Glutamatergic neuron (in vitro differentiated cells): ENCODE measurements at regions not wholly inside any gene's neighbourhood (a gene's known extent, or its start where the extent isn't known, plus 50 kb on each side); places are given as distances from the start of the nearest gene placed in this dataset.

Experiments used
- DNase-seq: peaks from one replicate; pipeline ENCODE4 v3.0.0; 2022
- H3K27ac Mint-ChIP-seq: one replicate; pipeline ENCODE4 v1.8.0; 2020; ENCODE audit warnings: mild to moderate bottlenecking, mixed read lengths, inconsistent platforms; ENCODE audit not compliant: unreplicated experiment
- H3K27me3 Mint-ChIP-seq: one replicate; pipeline ENCODE4 v1.8.0; 2020; ENCODE audit warnings: mild to moderate bottlenecking, moderate library complexity, mixed read lengths, inconsistent platforms; ENCODE audit not compliant: unreplicated experiment
- H3K36me3 Mint-ChIP-seq: one replicate; pipeline ENCODE4 v1.8.0; 2020; ENCODE audit warnings: mild to moderate bottlenecking, mixed read lengths, inconsistent platforms; ENCODE audit not compliant: unreplicated experiment
- H3K4me1 Mint-ChIP-seq: one replicate; pipeline ENCODE4 v1.8.0; 2020; ENCODE audit warnings: mild to moderate bottlenecking, low read depth, mixed read lengths, inconsistent platforms; ENCODE audit not compliant: unreplicated experiment
- H3K4me3 Mint-ChIP-seq: one replicate; pipeline ENCODE4 v1.8.0; 2020; ENCODE audit warnings: mild to moderate bottlenecking, mixed read lengths, inconsistent platforms; ENCODE audit not compliant: unreplicated experiment
- H3K9me3 Mint-ChIP-seq: one replicate; pipeline ENCODE4 v1.8.0; 2020; ENCODE audit warnings: mild to moderate bottlenecking, moderate library complexity, mixed read lengths, inconsistent platforms; ENCODE audit not compliant: unreplicated experiment
- TF ChIP-seq, protein P1 (sequence below): fragments of 200-600 bp; sonication (generic); IDR thresholded peaks from one replicate; pipeline ENCODE4 v1.5.0; 2021; ENCODE audit not compliant: partially characterized antibody, unreplicated experiment

DNA sequence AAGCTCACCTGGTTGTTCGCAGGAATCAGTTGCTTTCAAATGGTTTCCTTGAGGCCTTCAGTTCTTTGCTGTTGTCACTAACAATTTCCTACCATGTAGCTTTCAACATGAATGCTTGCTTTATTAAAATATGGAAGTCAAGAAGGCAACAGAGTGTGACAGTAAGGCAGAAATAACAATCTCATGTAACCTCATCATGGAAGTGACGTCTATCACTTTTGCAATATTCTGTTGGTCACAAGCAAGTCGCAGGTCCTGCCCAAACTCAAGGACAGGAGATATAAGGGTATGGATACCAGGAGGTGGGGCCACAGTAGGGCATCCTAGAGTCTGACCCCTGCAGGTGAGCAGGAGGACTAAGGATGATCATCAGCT is 296.8 kb upstream of the ZP4 start:
- H3K27ac Mint-ChIP-seq = no peak overlapping the region
- no peak for DNase-seq
- no peaks in the 10 kb centered on the region for H3K4me1 Mint-ChIP-seq
- H3K9me3 Mint-ChIP-seq = no peaks in the 10 kb centered on the region
- H3K36me3 Mint-ChIP-seq = no peaks in the 10 kb centered on the region
- no peaks in the 10 kb centered on the region for H3K27me3 Mint-ChIP-seq
- no peak overlapping the region for H3K4me3 Mint-ChIP-seq
- TF ChIP-seq, protein P1, sequence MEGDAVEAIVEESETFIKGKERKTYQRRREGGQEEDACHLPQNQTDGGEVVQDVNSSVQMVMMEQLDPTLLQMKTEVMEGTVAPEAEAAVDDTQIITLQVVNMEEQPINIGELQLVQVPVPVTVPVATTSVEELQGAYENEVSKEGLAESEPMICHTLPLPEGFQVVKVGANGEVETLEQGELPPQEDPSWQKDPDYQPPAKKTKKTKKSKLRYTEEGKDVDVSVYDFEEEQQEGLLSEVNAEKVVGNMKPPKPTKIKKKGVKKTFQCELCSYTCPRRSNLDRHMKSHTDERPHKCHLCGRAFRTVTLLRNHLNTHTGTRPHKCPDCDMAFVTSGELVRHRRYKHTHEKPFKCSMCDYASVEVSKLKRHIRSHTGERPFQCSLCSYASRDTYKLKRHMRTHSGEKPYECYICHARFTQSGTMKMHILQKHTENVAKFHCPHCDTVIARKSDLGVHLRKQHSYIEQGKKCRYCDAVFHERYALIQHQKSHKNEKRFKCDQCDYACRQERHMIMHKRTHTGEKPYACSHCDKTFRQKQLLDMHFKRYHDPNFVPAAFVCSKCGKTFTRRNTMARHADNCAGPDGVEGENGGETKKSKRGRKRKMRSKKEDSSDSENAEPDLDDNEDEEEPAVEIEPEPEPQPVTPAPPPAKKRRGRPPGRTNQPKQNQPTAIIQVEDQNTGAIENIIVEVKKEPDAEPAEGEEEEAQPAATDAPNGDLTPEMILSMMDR = no peak

DNA sequence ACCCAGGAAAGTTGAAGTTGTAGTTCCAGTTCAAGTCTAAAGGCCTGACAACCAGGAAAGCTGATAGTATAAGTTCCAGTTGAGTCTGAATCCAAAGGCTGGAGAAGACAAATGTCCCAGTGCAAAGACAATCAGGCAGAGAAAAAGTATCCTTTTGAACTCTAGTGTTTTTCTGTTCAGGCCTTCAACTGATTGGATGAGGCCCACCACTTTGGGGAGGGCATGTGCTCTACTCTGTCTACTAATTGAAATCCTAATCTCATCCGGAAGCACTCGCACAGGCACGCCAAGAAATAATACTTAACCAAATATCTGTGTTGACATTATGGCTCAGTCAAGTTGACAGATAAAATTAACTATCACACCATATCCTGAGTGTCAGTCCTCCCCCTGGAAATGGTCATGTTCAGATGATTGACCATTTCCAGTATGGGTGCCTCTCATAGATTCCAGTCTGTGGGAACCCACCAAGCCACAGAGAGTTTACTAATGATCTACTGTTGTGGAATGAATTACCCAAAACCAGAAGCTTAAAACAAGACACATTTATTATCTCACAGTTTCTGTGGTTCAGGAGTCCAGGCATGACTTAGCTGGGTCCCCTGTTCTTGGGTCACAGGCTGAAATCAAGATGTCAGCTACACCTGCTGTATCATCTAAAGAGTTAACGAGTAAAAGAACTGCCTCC is 296.3 kb upstream of the ZP4 start:
- no peak overlapping the region for H3K4me3 Mint-ChIP-seq
- DNase-seq = no peak
- H3K36me3 Mint-ChIP-seq = no peaks in the 10 kb centered on the region
- no peaks in the 10 kb centered on the region for H3K4me1 Mint-ChIP-seq
- H3K27ac Mint-ChIP-seq = no peak overlapping the region
- H3K9me3 Mint-ChIP-seq = no peaks in the 10 kb centered on the region
- no peaks in the 10 kb centered on the region for H3K27me3 Mint-ChIP-seq
- TF ChIP-seq, protein P1 = no peak

DNA sequence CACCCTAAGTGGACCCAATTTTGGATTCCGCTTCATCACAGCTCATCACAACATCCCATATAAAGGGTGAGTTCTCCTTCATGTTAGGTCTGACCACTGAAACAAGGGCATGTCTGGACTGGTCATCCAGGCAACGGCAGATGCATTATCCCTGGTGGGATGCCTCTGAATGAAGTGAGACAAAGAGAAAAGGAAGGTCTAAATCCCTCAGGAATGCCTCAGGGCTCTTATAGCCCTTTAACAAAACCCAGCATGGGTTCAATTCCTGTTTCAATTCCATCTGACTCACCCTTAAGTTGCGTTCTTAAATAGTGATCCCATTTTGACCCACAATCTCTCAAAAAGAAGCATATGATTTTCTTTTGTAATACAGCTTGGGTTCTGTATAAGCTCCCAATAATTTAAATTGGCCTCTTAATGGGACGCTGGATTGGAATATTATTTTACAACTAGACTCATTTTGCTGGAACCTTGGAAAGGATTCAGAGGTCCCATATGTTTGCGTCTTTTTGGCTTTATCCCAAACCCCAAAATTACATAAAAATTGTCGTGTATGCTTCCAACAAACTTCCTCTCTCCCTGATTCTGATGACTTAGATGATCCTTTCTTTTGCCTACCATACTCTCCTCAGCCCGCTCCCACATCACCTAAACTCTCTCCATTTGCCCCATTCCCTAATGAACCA is 287.4 kb upstream of the ZP4 start:
- no peak overlapping the region for H3K4me3 Mint-ChIP-seq
- H3K27me3 Mint-ChIP-seq = peaks cover 2% of the 10 kb centered on the region
- H3K36me3 Mint-ChIP-seq = no peaks in the 10 kb centered on the region
- H3K9me3 Mint-ChIP-seq = no peaks in the 10 kb centered on the region
- H3K4me1 Mint-ChIP-seq = peaks cover 2% of the 10 kb centered on the region
- no peak overlapping the region for H3K27ac Mint-ChIP-seq
- DNase-seq = peak; percentile 19
- TF ChIP-seq, protein P1 = no peak

DNA sequence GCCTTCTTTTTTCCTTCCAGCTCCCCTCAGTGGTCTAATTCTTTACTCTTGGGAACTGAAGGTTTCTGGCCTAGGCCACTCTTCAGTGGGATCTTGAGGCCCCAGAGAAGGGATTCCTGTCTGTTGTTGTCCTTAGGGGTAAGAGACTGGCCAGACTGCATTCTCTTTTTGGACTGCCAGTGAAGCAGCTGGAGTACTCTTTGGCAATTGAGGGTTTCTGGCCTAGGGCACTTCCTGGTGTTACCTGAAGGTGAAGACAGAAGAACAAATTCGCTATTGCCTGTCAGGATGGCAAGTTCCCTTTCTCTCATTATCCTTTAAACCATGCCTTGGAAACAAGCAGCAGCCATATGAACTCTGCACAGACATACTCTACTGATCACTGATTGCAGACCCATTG is 286.6 kb upstream of the ZP4 start:
- DNase-seq = no peak
- peaks cover 2% of the 10 kb centered on the region for H3K27me3 Mint-ChIP-seq
- TF ChIP-seq, protein P1 = no peak
- no peaks in the 10 kb centered on the region for H3K36me3 Mint-ChIP-seq
- no peak overlapping the region for H3K27ac Mint-ChIP-seq
- no peak overlapping the region for H3K4me3 Mint-ChIP-seq
- peaks cover 2% of the 10 kb centered on the region for H3K4me1 Mint-ChIP-seq
- no peaks in the 10 kb centered on the region for H3K9me3 Mint-ChIP-seq

DNA sequence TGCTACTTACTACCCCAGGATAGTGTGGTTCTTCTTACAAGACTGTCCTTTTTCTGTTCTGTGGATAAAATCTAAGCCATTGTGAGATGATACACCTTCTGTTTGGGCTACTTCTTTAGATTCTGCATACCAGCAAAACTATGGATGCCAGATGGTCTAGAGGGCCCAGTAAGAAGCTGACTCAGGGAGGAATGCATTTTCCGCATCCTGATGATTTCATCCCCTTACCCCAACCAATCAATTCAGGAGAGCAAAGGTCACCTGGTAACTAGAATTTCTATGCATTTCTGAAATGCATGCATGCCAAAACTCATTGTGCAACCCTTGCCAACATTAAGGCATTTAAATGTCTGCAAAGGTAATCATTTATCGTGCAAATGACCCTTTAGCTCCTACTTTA is 285.7 kb upstream of the ZP4 start:
- Mint-ChIP-seq H3K36me3 (no peaks in the 10 kb centered on the region), H3K4me3 (no peak overlapping the region), H3K9me3 (no peaks in the 10 kb centered on the region), H3K27me3 (peaks cover 2% of the 10 kb centered on the region), H3K4me1 (peaks cover 2% of the 10 kb centered on the region), H3K27ac (no peak overlapping the region)
- DNase-seq = no peak
- TF ChIP-seq, protein P1 = no peak
